HEK293T (cell line): ENCODE measurements at regions not wholly inside any gene's neighbourhood (a gene's known extent, or its start where the extent isn't known, plus 50 kb on each side); places are given as distances from the start of the nearest gene placed in this dataset.

Experiments used
- ARNT ChIP-seq: fragments of 450-650 bp; IDR thresholded peaks from 2 replicates; pipeline ENCODE4 v1.6.1; 2017; ENCODE audit warnings: mild to moderate bottlenecking
- BHLHE40 ChIP-seq: fragments of 450-650 bp; IDR thresholded peaks from 2 replicates; pipeline ENCODE4 v1.6.1; 2016; ENCODE audit warnings: mild to moderate bottlenecking, moderate library complexity, borderline replicate concordance
- ELF4 ChIP-seq: fragments of 450-650 bp; IDR thresholded peaks from 2 replicates; pipeline ENCODE4 v1.6.1; 2017; ENCODE audit warnings: antibody characterized with exemption
- FOXA1 ChIP-seq: fragments of 450-650 bp; IDR thresholded peaks from 2 replicates; pipeline ENCODE4 v1.6.1; 2016; ENCODE audit warnings: mild to moderate bottlenecking
- L3MBTL2 ChIP-seq: fragments of 450-650 bp; conservative IDR thresholded peaks from 2 replicates; pipeline ENCODE4 v1.6.1; 2016; ENCODE audit warnings: mild to moderate bottlenecking
- LEF1 ChIP-seq: fragments of 450-650 bp; IDR thresholded peaks from 2 replicates; pipeline ENCODE4 v1.6.1; 2017; ENCODE audit warnings: mild to moderate bottlenecking, borderline replicate concordance
- SP1 ChIP-seq: fragments of 450-650 bp; IDR thresholded peaks from 2 replicates; pipeline ENCODE4 v1.6.1; 2017
- SUZ12 ChIP-seq: fragments of 450-650 bp; IDR thresholded peaks from 2 replicates; pipeline ENCODE4 v1.6.1; 2016; ENCODE audit warnings: mild to moderate bottlenecking
- TARDBP ChIP-seq: fragments of 450-650 bp; IDR thresholded peaks from 2 replicates; pipeline ENCODE4 v1.6.1; 2016
- TF ChIP-seq, protein P1 (sequence below): fragments of 450-650 bp; IDR thresholded peaks from 2 replicates; pipeline ENCODE4 v1.6.1; 2016

DNA sequence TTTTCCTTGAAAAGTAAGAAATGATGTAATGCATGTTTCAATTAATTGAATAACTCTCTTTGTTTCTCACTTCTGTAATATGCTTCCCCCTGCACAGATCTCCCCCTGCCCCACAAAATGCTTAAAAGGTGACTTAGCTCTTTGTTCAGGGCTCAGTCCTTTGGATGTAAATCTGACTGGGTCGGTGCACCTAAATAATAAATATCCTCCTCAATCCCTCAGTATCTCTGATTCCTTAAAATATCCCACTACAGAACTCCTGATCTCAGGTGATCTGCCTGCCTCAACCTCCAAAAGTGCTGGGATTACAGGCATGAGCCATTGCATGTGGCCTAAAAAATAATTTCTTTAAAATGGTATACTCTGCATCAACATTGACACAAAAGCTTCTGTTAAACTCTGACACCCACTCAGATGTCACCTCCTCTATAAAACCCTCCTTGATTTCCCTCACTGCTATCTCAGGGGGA, 107.0 kb downstream of the ZNF429 start:
- TF ChIP-seq BHLHE40 (no peak), SUZ12 (no peak), L3MBTL2 (no peak), SP1 (no peak), TARDBP (no peak), LEF1 (no peak), ARNT (no peak), ELF4 (no peak), FOXA1 (no peak)
- TF ChIP-seq, protein P1, sequence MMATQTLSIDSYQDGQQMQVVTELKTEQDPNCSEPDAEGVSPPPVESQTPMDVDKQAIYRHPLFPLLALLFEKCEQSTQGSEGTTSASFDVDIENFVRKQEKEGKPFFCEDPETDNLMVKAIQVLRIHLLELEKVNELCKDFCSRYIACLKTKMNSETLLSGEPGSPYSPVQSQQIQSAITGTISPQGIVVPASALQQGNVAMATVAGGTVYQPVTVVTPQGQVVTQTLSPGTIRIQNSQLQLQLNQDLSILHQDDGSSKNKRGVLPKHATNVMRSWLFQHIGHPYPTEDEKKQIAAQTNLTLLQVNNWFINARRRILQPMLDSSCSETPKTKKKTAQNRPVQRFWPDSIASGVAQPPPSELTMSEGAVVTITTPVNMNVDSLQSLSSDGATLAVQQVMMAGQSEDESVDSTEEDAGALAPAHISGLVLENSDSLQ = no peak
